ENCODE measurements at regions not wholly inside any gene's neighbourhood (a gene's known extent, or its start where the extent isn't known, plus 50 kb on each side); places are given as distances from the start of the nearest gene placed in this dataset.
A peak's percentile ranks its signal among the peaks of the same experiment; 100 is the strongest.

GRCh38 chr5:17356551-17356950 is 139.1 kb downstream of the BASP1 start:
- TF ChIP-seq POLR2A (IDR thresholded peaks at IDR 0.05) (no peak), CTCF (IDR thresholded peaks at IDR 0.05) (no peak)
- Histone ChIP-seq H3K9me3 (no peaks in the 10 kb centered on the region), H3K4me1 (peaks cover 0 to 10% (median 0%) of the 10 kb centered on the region in 3 donors), H3K36me3 (no peaks in the 10 kb centered on the region), H3K27ac (peak overlapping the region in 1 of 4 donors; percentile 30), H3K27me3 (no peaks in the 10 kb centered on the region), H3K4me3 (no peak overlapping the region)
- 79 to 92% methylated on average over 1 of the region's 1 CpG for WGBS, 2 donors
- intact Hi-C loops (cut with DNase I): no loop called here
- no peak for DNase-seq

- H3K27ac ChIP-seq: no peak overlapping the region
- no peaks in the 10 kb centered on the region for H3K27me3 ChIP-seq
- no peaks in the 10 kb centered on the region for H3K9me3 ChIP-seq
- DNase-seq: no peak
- no peaks in the 10 kb centered on the region for H3K36me3 ChIP-seq
- peaks cover 0 to 10% (median 0%) of the 10 kb centered on the region in 3 donors for H3K4me1 ChIP-seq
- no peak for TF ChIP-seq CTCF (IDR thresholded peaks at IDR 0.05)
- WGBS, 2 donors: 75 to 96% methylated on average over 3 of the region's 3 CpGs
- H3K4me3 ChIP-seq: no peak overlapping the region
- intact Hi-C loops (cut with DNase I): no loop called here
These were observed 140.1 kb downstream of the BASP1 start for GRCh38 chr5:17357504-17357903.

- Histone ChIP-seq H3K27ac (no peak overlapping the region), H3K9me3 (no peaks in the 10 kb centered on the region), H3K4me1 (peaks cover 0 to 10% (median 0%) of the 10 kb centered on the region in 3 donors), H3K27me3 (no peaks in the 10 kb centered on the region), H3K36me3 (no peaks in the 10 kb centered on the region), H3K4me3 (no peak overlapping the region)
- TF ChIP-seq POLR2A (IDR thresholded peaks at IDR 0.05) (no peak), CTCF (IDR thresholded peaks at IDR 0.05) (no peak)
- WGBS, 2 donors: 95 to 96% methylated on average over 3 of the region's 3 CpGs
- DNase-seq: no peak
- intact Hi-C loops (cut with DNase I): no loop called here
These were observed 140.0 kb upstream of the TAF11L2 start for GRCh38 chr5:17358031-17358430.

- 39 to 54% methylated on average over 11 of the region's 11 CpGs for WGBS, 2 donors
- DNase-seq: no peak
These were observed 138.5 kb upstream of the TAF11L2 start for GRCh38 chr5:17359451-17360011.

GRCh38 chr5:17360879-17361278 is 137.2 kb upstream of the TAF11L2 start:
- intact Hi-C loops (cut with DNase I): no loop called here
- Histone ChIP-seq H3K36me3 (no peaks in the 10 kb centered on the region), H3K4me3 (no peak overlapping the region), H3K27ac (no peak overlapping the region), H3K27me3 (no peaks in the 10 kb centered on the region), H3K4me1 (peaks cover 0 to 10% (median 0%) of the 10 kb centered on the region in 3 donors), H3K9me3 (no peaks in the 10 kb centered on the region)
- WGBS, 2 donors: 87 to 98% methylated on average over 5 to 6 of the region's 6 CpGs
- TF ChIP-seq POLR2A (IDR thresholded peaks at IDR 0.05) (no peak), CTCF (IDR thresholded peaks at IDR 0.05) (no peak)
- no peak for DNase-seq

More at GRCh38 chr5:17359451-17360011, 138.5 kb upstream of the TAF11L2 start:
- TF ChIP-seq CTCF (IDR thresholded peaks at IDR 0.05): no peak
- no peak for TF ChIP-seq POLR2A (IDR thresholded peaks at IDR 0.05)
- Histone ChIP-seq H3K27ac (no peak overlapping the region), H3K36me3 (no peaks in the 10 kb centered on the region), H3K9me3 (no peaks in the 10 kb centered on the region), H3K4me1 (peaks cover 0 to 10% (median 0%) of the 10 kb centered on the region in 3 donors), H3K4me3 (no peak overlapping the region), H3K27me3 (no peaks in the 10 kb centered on the region)
- intact Hi-C loops (cut with DNase I): no loop called here
